Vagina (tissue), 2 donors: ENCODE measurements at regions not wholly inside any gene's neighbourhood (a gene's known extent, or its start where the extent isn't known, plus 50 kb on each side); places are given as distances from the start of the nearest gene placed in this dataset.

ENCODE experiments used
- CTCF ChIP-seq, 3 experiments: fragments of 450-650 bp in 2 of 3; fragments of 200-600 bp in 1 of 3; sonication (generic) in 1 of 3; IDR thresholded peaks; one replicate each; pipeline ENCODE4 v1.5.1; 2017 to 2019; ENCODE audit warnings: antibody characterized with exemption in 3 of 3, mild to moderate bottlenecking in 2 of 3, moderate library complexity in 2 of 3
- POLR2AphosphoS5 ChIP-seq, 2 donors: sonication (generic); formaldehyde crosslinking; IDR thresholded peaks; one replicate each; pipeline ENCODE4 v1.9.0; 2017; ENCODE audit warnings: antibody characterized with exemption in 2 of 2, mild to moderate bottlenecking in 2 of 2, low read depth in 1 of 2; ENCODE audit not compliant: insufficient read depth in 1 of 2

GRCh38 chr9:82295181-82295580 is 306.6 kb downstream of the SPATA31D1 start:
- TF ChIP-seq CTCF (IDR thresholded peaks at IDR 0.05) (no peak), POLR2AphosphoS5 (IDR thresholded peaks at IDR 0.05; ENCODE audit: insufficient read depth in 1 of 2, low read depth in 1 of 2) (no peak)
